ENCODE measurements at regions not wholly inside any gene's neighbourhood (a gene's known extent, or its start where the extent isn't known, plus 50 kb on each side); places are given as distances from the start of the nearest gene placed in this dataset.

- Histone ChIP-seq H3K4me2 (ENCODE audit: insufficient read depth, low read length, poor library complexity, severe bottlenecking) (no peak overlapping the region), H4K8ac (ENCODE audit: low read depth, low read length) (no peak overlapping the region), H3K23ac (ENCODE audit: low read depth, low read length, poor library complexity) (no peak overlapping the region), H3K4me3 (ENCODE audit: low read length in 2 of 2) (no peak overlapping the region), H2AK5ac (ENCODE audit: low read depth, low read length) (no peak overlapping the region), H2BK12ac (ENCODE audit: low read length) (no peak overlapping the region), H3K4me1 (ENCODE audit: control insufficient read depth in 2 of 2, insufficient read depth in 1 of 2, low read depth in 1 of 2, low read length in 2 of 2) (peaks cover 3 to 6% of the 10 kb centered on the region in 2 donors), H3K4ac (ENCODE audit: low read length) (no peak overlapping the region), H2BK15ac (ENCODE audit: low read length) (no peak overlapping the region), H3K9me3 (replicated peaks in 1 of 2; ENCODE audit: control insufficient read depth in 2 of 2, insufficient read depth in 1 of 2, low read depth in 1 of 2, low read length in 2 of 2) (peaks cover 0 to 3% of the 10 kb centered on the region in 2 donors), H2BK120ac (ENCODE audit: low read depth, low read length) (no peak overlapping the region), H3K27ac (replicated peaks; ENCODE audit: low read length) (no peak overlapping the region), H3K27me3 (ENCODE audit: control insufficient read depth in 3 of 3, insufficient read depth in 3 of 3, low read depth in 1 of 3, low read length in 3 of 3) (no peaks in the 10 kb centered on the region), H3K18ac (ENCODE audit: low read length) (no peak overlapping the region), H3K36me3 (replicated peaks in 1 of 2; ENCODE audit: control insufficient read depth in 2 of 2, insufficient read depth in 2 of 2, low read length in 2 of 2) (no peaks in the 10 kb centered on the region), H4K91ac (ENCODE audit: low read depth, low read length, poor library complexity) (no peak overlapping the region), H3K79me1 (ENCODE audit: low read depth, low read length) (no peaks in the 10 kb centered on the region), H3K9ac (ENCODE audit: low read depth, low read length, poor library complexity) (no peak overlapping the region), H2AFZ (ENCODE audit: low read length) (no peak overlapping the region), H2BK5ac (ENCODE audit: low read length) (no peak overlapping the region), H3K14ac (ENCODE audit: low read length) (no peak overlapping the region)
- DNase-seq (ENCODE audit: low spot score) = no peak
Observed at GRCh38 chr13:105465251-105465650, 1070.2 kb downstream of the EFNB2 start.

GRCh38 chr13:105464249-105464648 is 1071.2 kb downstream of the EFNB2 start:
- Histone ChIP-seq H2BK15ac (ENCODE audit: low read length) (no peak overlapping the region), H3K27me3 (ENCODE audit: control insufficient read depth in 3 of 3, insufficient read depth in 3 of 3, low read depth in 1 of 3, low read length in 3 of 3) (no peaks in the 10 kb centered on the region), H3K4me1 (ENCODE audit: control insufficient read depth in 2 of 2, insufficient read depth in 1 of 2, low read depth in 1 of 2, low read length in 2 of 2) (peaks cover 3 to 6% of the 10 kb centered on the region in 2 donors), H4K8ac (ENCODE audit: low read depth, low read length) (no peak overlapping the region), H2BK5ac (ENCODE audit: low read length) (no peak overlapping the region), H2AFZ (ENCODE audit: low read length) (no peak overlapping the region), H2BK12ac (ENCODE audit: low read length) (no peak overlapping the region), H3K18ac (ENCODE audit: low read length) (no peak overlapping the region), H3K14ac (ENCODE audit: low read length) (no peak overlapping the region), H3K79me1 (ENCODE audit: low read depth, low read length) (no peaks in the 10 kb centered on the region), H4K91ac (ENCODE audit: low read depth, low read length, poor library complexity) (no peak overlapping the region), H3K9me3 (replicated peaks in 1 of 2; ENCODE audit: control insufficient read depth in 2 of 2, insufficient read depth in 1 of 2, low read depth in 1 of 2, low read length in 2 of 2) (peaks cover 0 to 3% of the 10 kb centered on the region in 2 donors), H3K23ac (ENCODE audit: low read depth, low read length, poor library complexity) (no peak overlapping the region), H3K36me3 (replicated peaks in 1 of 2; ENCODE audit: control insufficient read depth in 2 of 2, insufficient read depth in 2 of 2, low read length in 2 of 2) (no peaks in the 10 kb centered on the region), H3K4me3 (ENCODE audit: low read length in 2 of 2) (no peak overlapping the region), H3K4me2 (ENCODE audit: insufficient read depth, low read length, poor library complexity, severe bottlenecking) (no peak overlapping the region), H3K9ac (ENCODE audit: low read depth, low read length, poor library complexity) (no peak overlapping the region), H2BK120ac (ENCODE audit: low read depth, low read length) (no peak overlapping the region), H3K27ac (replicated peaks; ENCODE audit: low read length) (no peak overlapping the region), H3K4ac (ENCODE audit: low read length) (no peak overlapping the region), H2AK5ac (ENCODE audit: low read depth, low read length) (no peak overlapping the region)
- DNase-seq (ENCODE audit: low spot score) = no peak
- no CpG with 5 or more reads among the region's 1 CpG for WGBS, 2 donors (ENCODE audit: extremely low coverage in 2 of 2, insufficient read length in 2 of 2, insufficient replicate concordance in 1 of 2)

GRCh38 chr13:105463011-105463501 is 1072.4 kb downstream of the EFNB2 start:
- H3K23ac ChIP-seq (ENCODE audit: low read depth, low read length, poor library complexity) = no peak overlapping the region
- WGBS, 2 donors (ENCODE audit: extremely low coverage in 2 of 2, insufficient read length in 2 of 2, insufficient replicate concordance in 1 of 2) = no CpG with 5 or more reads among the region's 2 CpGs
- H3K18ac ChIP-seq (ENCODE audit: low read length) = no peak overlapping the region
- H4K8ac ChIP-seq (ENCODE audit: low read depth, low read length) = no peak overlapping the region
- no peak overlapping the region for H2BK120ac ChIP-seq (ENCODE audit: low read depth, low read length)
- H3K9ac ChIP-seq (ENCODE audit: low read depth, low read length, poor library complexity) = no peak overlapping the region
- H3K14ac ChIP-seq (ENCODE audit: low read length) = no peak overlapping the region
- no peaks in the 10 kb centered on the region for H3K27me3 ChIP-seq (ENCODE audit: control insufficient read depth in 3 of 3, insufficient read depth in 3 of 3, low read depth in 1 of 3, low read length in 3 of 3)
- H3K9me3 ChIP-seq (replicated peaks in 1 of 2; ENCODE audit: control insufficient read depth in 2 of 2, insufficient read depth in 1 of 2, low read depth in 1 of 2, low read length in 2 of 2) = peaks cover 0 to 3% of the 10 kb centered on the region in 2 donors
- H4K91ac ChIP-seq (ENCODE audit: low read depth, low read length, poor library complexity) = no peak overlapping the region
- no peak overlapping the region for H3K4me3 ChIP-seq (ENCODE audit: low read length in 2 of 2)
- H3K36me3 ChIP-seq (replicated peaks in 1 of 2; ENCODE audit: control insufficient read depth in 2 of 2, insufficient read depth in 2 of 2, low read length in 2 of 2) = no peaks in the 10 kb centered on the region
- H3K27ac ChIP-seq (replicated peaks; ENCODE audit: low read length) = no peak overlapping the region
- no peak overlapping the region for H2AFZ ChIP-seq (ENCODE audit: low read length)
- H2BK5ac ChIP-seq (ENCODE audit: low read length) = no peak overlapping the region
- no peak overlapping the region for H2BK12ac ChIP-seq (ENCODE audit: low read length)
- no peak overlapping the region for H2BK15ac ChIP-seq (ENCODE audit: low read length)
- H3K4me2 ChIP-seq (ENCODE audit: insufficient read depth, low read length, poor library complexity, severe bottlenecking) = no peak overlapping the region
- DNase-seq (ENCODE audit: low spot score) = no peak
- H3K4me1 ChIP-seq (ENCODE audit: control insufficient read depth in 2 of 2, insufficient read depth in 1 of 2, low read depth in 1 of 2, low read length in 2 of 2) = peaks cover 3 to 6% of the 10 kb centered on the region in 2 donors
- H3K79me1 ChIP-seq (ENCODE audit: low read depth, low read length) = no peaks in the 10 kb centered on the region
- H2AK5ac ChIP-seq (ENCODE audit: low read depth, low read length) = no peak overlapping the region
- H3K4ac ChIP-seq (ENCODE audit: low read length) = no peak overlapping the region

GRCh38 chr13:105462098-105462497 is 1073.4 kb downstream of the EFNB2 start:
- Histone ChIP-seq H4K91ac (ENCODE audit: low read depth, low read length, poor library complexity) (no peak overlapping the region), H3K27ac (replicated peaks; ENCODE audit: low read length) (no peak overlapping the region), H4K8ac (ENCODE audit: low read depth, low read length) (no peak overlapping the region), H2BK120ac (ENCODE audit: low read depth, low read length) (no peak overlapping the region), H2BK12ac (ENCODE audit: low read length) (no peak overlapping the region), H3K9me3 (replicated peaks in 1 of 2; ENCODE audit: control insufficient read depth in 2 of 2, insufficient read depth in 1 of 2, low read depth in 1 of 2, low read length in 2 of 2) (no peaks in the 10 kb centered on the region), H2BK5ac (ENCODE audit: low read length) (no peak overlapping the region), H3K18ac (ENCODE audit: low read length) (no peak overlapping the region), H3K4me3 (ENCODE audit: low read length in 2 of 2) (no peak overlapping the region), H3K4me2 (ENCODE audit: insufficient read depth, low read length, poor library complexity, severe bottlenecking) (no peak overlapping the region), H3K4me1 (ENCODE audit: control insufficient read depth in 2 of 2, insufficient read depth in 1 of 2, low read depth in 1 of 2, low read length in 2 of 2) (peaks cover 3 to 6% of the 10 kb centered on the region in 2 donors), H3K9ac (ENCODE audit: low read depth, low read length, poor library complexity) (no peak overlapping the region), H3K4ac (ENCODE audit: low read length) (no peak overlapping the region), H3K27me3 (ENCODE audit: control insufficient read depth in 3 of 3, insufficient read depth in 3 of 3, low read depth in 1 of 3, low read length in 3 of 3) (no peaks in the 10 kb centered on the region), H2AK5ac (ENCODE audit: low read depth, low read length) (no peak overlapping the region), H2AFZ (ENCODE audit: low read length) (no peak overlapping the region), H3K36me3 (replicated peaks in 1 of 2; ENCODE audit: control insufficient read depth in 2 of 2, insufficient read depth in 2 of 2, low read length in 2 of 2) (no peaks in the 10 kb centered on the region), H2BK15ac (ENCODE audit: low read length) (no peak overlapping the region), H3K79me1 (ENCODE audit: low read depth, low read length) (no peaks in the 10 kb centered on the region), H3K14ac (ENCODE audit: low read length) (no peak overlapping the region), H3K23ac (ENCODE audit: low read depth, low read length, poor library complexity) (no peak overlapping the region)
- DNase-seq (ENCODE audit: low spot score) = no peak
- WGBS, 2 donors (ENCODE audit: extremely low coverage in 2 of 2, insufficient read length in 2 of 2, insufficient replicate concordance in 1 of 2) = no CpG with 5 or more reads among the region's 5 CpGs

All from neuronal stem cell (in vitro differentiated cells).